ENCODE measurements at regions not wholly inside any gene's neighbourhood (a gene's known extent, or its start where the extent isn't known, plus 50 kb on each side); places are given as distances from the start of the nearest gene placed in this dataset.

GRCh38 chr7:93830141-93830925 is 60.2 kb downstream of the TFPI2 start:
- TF ChIP-seq NR2F6 (IDR thresholded peaks at IDR 0.05) = no peak
- no peak for TF ChIP-seq NR2F6 (CRISPR knock-in tag; IDR thresholded peaks at IDR 0.05)
- no peak for TF ChIP-seq SKIL (CRISPR knock-in tag; IDR thresholded peaks at IDR 0.05; ENCODE audit: borderline replicate concordance)
- TF ChIP-seq SRSF9 (IDR thresholded peaks at IDR 0.05; ENCODE audit: borderline replicate concordance, insufficient read depth, low read depth, low read length, poor library complexity, severe bottlenecking) = peak; percentile 28
- TF ChIP-seq ZNF432 (CRISPR knock-in tag; IDR thresholded peaks at IDR 0.05; ENCODE audit: borderline replicate concordance) = no peak
- Histone ChIP-seq H3K79me2 (ENCODE audit: insufficient read depth, low read length) (no peaks in the 10 kb centered on the region), H3K4me1 (ENCODE audit: insufficient read depth, low read length) (no peaks in the 10 kb centered on the region), H2AFZ (ENCODE audit: low read length) (no peak overlapping the region), H3K36me3 (replicated peaks in 1 of 2; ENCODE audit: control insufficient read depth in 1 of 2, insufficient read depth in 2 of 2, low read length in 2 of 2) (no peaks in the 10 kb centered on the region), H4K20me1 (ENCODE audit: insufficient read depth, low read length) (no peaks in the 10 kb centered on the region), H3K27me3 (ENCODE audit: control insufficient read depth in 1 of 2, insufficient read depth in 2 of 2, low read length in 2 of 2) (no peaks in the 10 kb centered on the region), H3K9me3 (ENCODE audit: low read length) (no peaks in the 10 kb centered on the region), H3K27ac (ENCODE audit: extremely low read length, insufficient read depth, low read length) (no peak overlapping the region), H3K4me3 (replicated peaks in 1 of 3; ENCODE audit: insufficient read depth in 1 of 3, low read depth in 2 of 3, low read length in 3 of 3) (no peak overlapping the region), H3K9ac (ENCODE audit: insufficient read depth, low read depth, low read length) (no peak overlapping the region), H3K4me2 (ENCODE audit: low read depth, low read length) (no peak overlapping the region)
- ChIA-PET CTCF (ENCODE audit: low intra/inter-chr PET ratio, low total read pairs) (no interaction called here), POLR2A (no interaction called here)
- ATAC-seq = no peak
- no peak for DNase-seq (ENCODE audit: low spot score)
- FAIRE-seq = no peak
- in situ Hi-C loops (cut with HindIII; ENCODE audit: extremely low pct_ligation_motif_present, low pct_unique_long_range_greater_than_20kb) = no loop called here
- WGBS (ENCODE audit: low lambda C conversion rate) = 4% methylated on average over 1 of the region's 1 CpG
- intact Hi-C loops (cut with micrococcal nuclease; ENCODE audit: unreplicated experiment) = no loop called here
- BruUV-seq (replicated peaks) = no TSS peak

GRCh38 chr7:93828260-93828659 is 62.3 kb downstream of the TFPI2 start:
- no peaks in the 10 kb centered on the region for H3K4me1 ChIP-seq (ENCODE audit: insufficient read depth, low read length)
- DNase-seq (ENCODE audit: low spot score) (no peak), FAIRE-seq (no peak), ATAC-seq (no peak)
- no peak overlapping the region for H3K27ac ChIP-seq (ENCODE audit: extremely low read length, insufficient read depth, low read length)
- no peaks in the 10 kb centered on the region for H3K27me3 ChIP-seq (ENCODE audit: control insufficient read depth in 1 of 2, insufficient read depth in 2 of 2, low read length in 2 of 2)
- H2AFZ ChIP-seq (ENCODE audit: low read length) = no peak overlapping the region
- no peak overlapping the region for H3K9ac ChIP-seq (ENCODE audit: insufficient read depth, low read depth, low read length)
- no peaks in the 10 kb centered on the region for H3K9me3 ChIP-seq (ENCODE audit: low read length)
- H3K79me2 ChIP-seq (ENCODE audit: insufficient read depth, low read length) = no peaks in the 10 kb centered on the region
- no peak overlapping the region for H3K4me2 ChIP-seq (ENCODE audit: low read depth, low read length)
- POLR2A ChIA-PET = no interaction called here
- H3K4me3 ChIP-seq (replicated peaks in 1 of 3; ENCODE audit: insufficient read depth in 1 of 3, low read depth in 2 of 3, low read length in 3 of 3) = no peak overlapping the region
- CTCF ChIA-PET (ENCODE audit: low intra/inter-chr PET ratio, low total read pairs) = no interaction called here
- BruUV-seq (replicated peaks) = no TSS peak
- intact Hi-C loops (cut with micrococcal nuclease; ENCODE audit: unreplicated experiment) = no loop called here
- no peaks in the 10 kb centered on the region for H4K20me1 ChIP-seq (ENCODE audit: insufficient read depth, low read length)
- H3K36me3 ChIP-seq (replicated peaks in 1 of 2; ENCODE audit: control insufficient read depth in 1 of 2, insufficient read depth in 2 of 2, low read length in 2 of 2) = no peaks in the 10 kb centered on the region
- TF ChIP-seq ZNF572 (CRISPR knock-in tag; IDR thresholded peaks at IDR 0.05) = no peak
- TF ChIP-seq ZBTB46 (CRISPR knock-in tag; IDR thresholded peaks at IDR 0.05; ENCODE audit: borderline replicate concordance) = no peak
- TF ChIP-seq ZNF562 (CRISPR knock-in tag; IDR thresholded peaks at IDR 0.05; ENCODE audit: borderline replicate concordance) = no peak
- no peak for TF ChIP-seq THAP9 (CRISPR knock-in tag; IDR thresholded peaks at IDR 0.05; ENCODE audit: borderline replicate concordance)
- TF ChIP-seq ZNF317 (CRISPR knock-in tag; IDR thresholded peaks at IDR 0.05) = no peak
- TF ChIP-seq RBFOX2 (IDR thresholded peaks at IDR 0.05; ENCODE audit: low read depth, low read length) = no peak
- in situ Hi-C loops (cut with HindIII; ENCODE audit: extremely low pct_ligation_motif_present, low pct_unique_long_range_greater_than_20kb) = no loop called here
- WGBS (ENCODE audit: low lambda C conversion rate) = 2% methylated on average over 5 of the region's 5 CpGs

Data from HepG2 (cell line).